IMR-90 (cell line): ENCODE measurements at regions not wholly inside any gene's neighbourhood (a gene's known extent, or its start where the extent isn't known, plus 50 kb on each side); places are given as distances from the start of the nearest gene placed in this dataset.

Experiments
- ATAC-seq: fragments of 200-7000 bp; cut with Tn5 transposase; 2 replicates; pipeline ENCODE4 v1.9.1; 2020; ENCODE audit warnings: low read depth, mild to moderate bottlenecking, moderate library complexity
- BruUV-seq: library from RNA; stranded (reverse); fragments of 400-500 nt; replicated peaks from 2 replicates; lab custom pipeline; 2021; lab: Mats Ljungman, UMichigan
- CTCF ChIA-PET: fragments of 300-600 bp; formaldehyde crosslinking; extraction: SDS; loops from one replicate; lab custom pipeline; 2021; ENCODE audit warnings: antibody characterized with exemption; lab: Yijun Ruan, JAX
- POLR2A ChIA-PET: fragments of 300-600 bp; sonication (Branson Sonifier 250); formaldehyde crosslinking; loops from one replicate; lab custom pipeline; 2022; ENCODE audit warnings: antibody characterized with exemption; ENCODE audit not compliant: unreplicated experiment; lab: Charles Lee
- DNase-seq: peaks from one replicate; pipeline ENCODE4 v3.0.0; 2013
- H2AFZ ChIP-seq: replicated peaks from 2 replicates; pipeline ENCODE3; 2013; ENCODE audit warnings: low read length, mild to moderate bottlenecking; ENCODE audit not compliant: poor library complexity
- H2AK5ac ChIP-seq: 2 replicates; pipeline ENCODE4 v1.6.1; 2013; ENCODE audit warnings: low read depth, low read length, inconsistent platforms
- H2AK9ac ChIP-seq: replicated peaks from 2 replicates; pipeline ENCODE3; 2013; ENCODE audit warnings: mild to moderate bottlenecking, low read depth, low read length, moderate library complexity; ENCODE audit not compliant: poor library complexity
- H2BK120ac ChIP-seq: 2 replicates; pipeline ENCODE4 v1.6.1; 2013; ENCODE audit warnings: low read depth, low read length, inconsistent platforms
- H2BK15ac ChIP-seq: 3 replicates; pipeline ENCODE4 v1.6.1; 2013; ENCODE audit warnings: low read depth, low read length, inconsistent platforms
- H2BK20ac ChIP-seq: 2 replicates; pipeline ENCODE4 v1.6.1; 2013; ENCODE audit warnings: low read depth, mild to moderate bottlenecking, inconsistent platforms, low read length, moderate library complexity
- H2BK5ac ChIP-seq: 2 replicates; pipeline ENCODE4 v1.6.1; 2013; ENCODE audit warnings: mild to moderate bottlenecking, low read depth, low read length, inconsistent platforms; ENCODE audit not compliant: poor library complexity, severe bottlenecking
- H3K14ac ChIP-seq: replicated peaks from 2 replicates; pipeline ENCODE4 v1.6.1; 2013; ENCODE audit warnings: low read depth, low read length, inconsistent platforms
- H3K18ac ChIP-seq: 2 replicates; pipeline ENCODE4 v1.6.1; 2013; ENCODE audit warnings: low read depth, low read length, control low read depth
- H3K23ac ChIP-seq: 2 replicates; pipeline ENCODE4 v1.6.1; 2013; ENCODE audit warnings: low read depth, low read length, inconsistent platforms
- H3K27ac ChIP-seq: 2 replicates; pipeline ENCODE4 v1.5.1; 2013; ENCODE audit warnings: mild to moderate bottlenecking, control low read depth, low read length; ENCODE audit not compliant: insufficient read depth
- H3K27me3 ChIP-seq: 2 replicates; pipeline ENCODE4 v1.6.1; 2013; ENCODE audit warnings: low read length; ENCODE audit not compliant: control insufficient read depth, insufficient read depth
- H3K36me3 ChIP-seq: 2 replicates; pipeline ENCODE4 v1.6.1; 2013; ENCODE audit warnings: low read length, mixed read lengths; ENCODE audit not compliant: control insufficient read depth, insufficient read depth
- H3K4ac ChIP-seq: 2 replicates; pipeline ENCODE4 v1.6.1; 2013; ENCODE audit warnings: low read depth, low read length, inconsistent platforms
- H3K4me1 ChIP-seq: 2 replicates; pipeline ENCODE4 v1.6.1; 2013; ENCODE audit warnings: low read length, mixed read lengths; ENCODE audit not compliant: control insufficient read depth, insufficient read depth
- H3K4me2 ChIP-seq: 2 replicates; pipeline ENCODE4 v1.6.1; 2013; ENCODE audit warnings: low read depth, mild to moderate bottlenecking, control low read depth, low read length, moderate library complexity
- H3K4me3 ChIP-seq: 2 replicates; pipeline ENCODE4 v1.5.1; 2013; ENCODE audit warnings: low read depth, mild to moderate bottlenecking, control low read depth, low read length, moderate library complexity; ENCODE audit not compliant: insufficient read depth
- H3K56ac ChIP-seq: 2 replicates; pipeline ENCODE4 v1.6.1; 2013; ENCODE audit warnings: low read length, inconsistent platforms; ENCODE audit not compliant: insufficient read depth; ENCODE audit errors: extremely low read depth
- H3K79me1 ChIP-seq, 2 experiments: 2 replicates each; pipeline ENCODE4 v1.6.1; 2013; ENCODE audit warnings: low read length in 2 of 2, inconsistent platforms in 1 of 2, low read depth in 1 of 2
- H3K9ac ChIP-seq: 2 replicates; pipeline ENCODE4 v1.6.1; 2013; ENCODE audit warnings: low read depth, low read length, control low read depth
- H3K9me1 ChIP-seq: 2 replicates; pipeline ENCODE4 v1.6.1; 2013; ENCODE audit warnings: low read length, inconsistent platforms; ENCODE audit not compliant: insufficient read depth
- H3K9me3 ChIP-seq: 2 replicates; pipeline ENCODE4 v1.6.1; 2013; ENCODE audit warnings: low read length; ENCODE audit not compliant: control insufficient read depth, insufficient read depth
- H4K20me1 ChIP-seq: 2 replicates; pipeline ENCODE4 v1.6.1; 2013; ENCODE audit warnings: low read length, inconsistent platforms; ENCODE audit not compliant: insufficient read depth
- H4K5ac ChIP-seq: 2 replicates; pipeline ENCODE4 v1.6.1; 2013; ENCODE audit warnings: mild to moderate bottlenecking, low read depth, low read length, control low read depth
- H4K8ac ChIP-seq, 2 experiments: 2 replicates each; pipeline ENCODE4 v1.6.1; 2013; ENCODE audit warnings: low read depth in 2 of 2, low read length in 2 of 2, control low read depth in 1 of 2, inconsistent platforms in 1 of 2
- H4K91ac ChIP-seq: 2 replicates; pipeline ENCODE4 v1.6.1; 2013; ENCODE audit warnings: low read depth, low read length, inconsistent platforms; ENCODE audit not compliant: insufficient read depth
- BHLHE40 ChIP-seq: fragments of 150-350 bp; IDR thresholded peaks from 2 replicates; pipeline ENCODE4 v1.6.1; 2016; ENCODE audit warnings: mild to moderate bottlenecking, low read depth, low read length
- CEBPB ChIP-seq: IDR thresholded peaks from 2 replicates; pipeline ENCODE4 v1.6.1; 2012; ENCODE audit warnings: low read depth, low read length, improper control_type of control experiment
- CHD1 ChIP-seq: IDR thresholded peaks from 2 replicates; pipeline ENCODE4 v1.6.1; 2012; ENCODE audit warnings: low read depth, low read length, improper control_type of control experiment
- ELK1 ChIP-seq: fragments of 150-350 bp; IDR thresholded peaks from 2 replicates; pipeline ENCODE4 v1.6.1; 2016; ENCODE audit warnings: low read depth, mild to moderate bottlenecking, low read length, moderate library complexity, borderline replicate concordance
- MAFK ChIP-seq: IDR thresholded peaks from 2 replicates; pipeline ENCODE4 v1.6.1; 2012; ENCODE audit warnings: low read depth, low read length, improper control_type of control experiment
- MAZ ChIP-seq: IDR thresholded peaks from 2 replicates; pipeline ENCODE4 v1.6.1; 2012; ENCODE audit warnings: low read depth, mild to moderate bottlenecking, low read length, improper control_type of control experiment, moderate library complexity, borderline replicate concordance
- MXI1 ChIP-seq: IDR thresholded peaks from 2 replicates; pipeline ENCODE4 v1.6.1; 2012; ENCODE audit warnings: low read depth, mild to moderate bottlenecking, low read length, moderate library complexity, borderline replicate concordance
- NFE2L2 ChIP-seq: fragments of 150-350 bp; IDR thresholded peaks from 2 replicates; pipeline ENCODE4 v1.6.1; 2016; ENCODE audit warnings: low read depth, mild to moderate bottlenecking, low read length
- POLR2A ChIP-seq: IDR thresholded peaks from 2 replicates; pipeline ENCODE4 v1.6.1; 2012; ENCODE audit warnings: mild to moderate bottlenecking, low read depth, low read length
- RAD21 ChIP-seq: IDR thresholded peaks from 2 replicates; pipeline ENCODE4 v1.6.1; 2012; ENCODE audit warnings: low read length, improper control_type of control experiment
- RCOR1 ChIP-seq: IDR thresholded peaks from 2 replicates; pipeline ENCODE4 v1.6.1; 2012; ENCODE audit warnings: mild to moderate bottlenecking, low read length, improper control_type of control experiment; ENCODE audit not compliant: insufficient replicate concordance
- USF2 ChIP-seq: fragments of 150-350 bp; IDR thresholded peaks from 2 replicates; pipeline ENCODE4 v1.6.1; 2017; ENCODE audit warnings: mild to moderate bottlenecking, antibody characterized with exemption, low read length, low read depth
- WGBS, 2 experiments: methylation state at CpG; one replicate each; pipeline versions ENCODE4 v1.1.5 to v1.1.7; 2013; ENCODE audit warnings: missing lambda C conversion rate in 2 of 2; ENCODE audit not compliant: insufficient read length in 1 of 2; ENCODE audit errors: extremely low coverage in 2 of 2; 5-methylcytosine and 5-hydroxymethylcytosine counted together
- dilution Hi-C: fragments of 300-500 bp; cut with HindIII; formaldehyde crosslinking; loops from one replicate; pipeline ENCODE4 v1.14.3; 2018; ENCODE audit warnings: low sequenced_read_pairs; ENCODE audit not compliant: unreplicated experiment
- in situ Hi-C: fragments of 300-500 bp; cut with MboI; formaldehyde crosslinking; loops from 3 replicates; pipeline ENCODE4 v1.14.3; 2019; ENCODE audit warnings: low sequenced_read_pairs, inconsistent platforms, mixed read lengths
- intact Hi-C: fragments of 100-400 bp; cut with micrococcal nuclease; formaldehyde crosslinking; loops from 2 replicates; pipeline ENCODE4 v1.10.0; 2022

DNA sequence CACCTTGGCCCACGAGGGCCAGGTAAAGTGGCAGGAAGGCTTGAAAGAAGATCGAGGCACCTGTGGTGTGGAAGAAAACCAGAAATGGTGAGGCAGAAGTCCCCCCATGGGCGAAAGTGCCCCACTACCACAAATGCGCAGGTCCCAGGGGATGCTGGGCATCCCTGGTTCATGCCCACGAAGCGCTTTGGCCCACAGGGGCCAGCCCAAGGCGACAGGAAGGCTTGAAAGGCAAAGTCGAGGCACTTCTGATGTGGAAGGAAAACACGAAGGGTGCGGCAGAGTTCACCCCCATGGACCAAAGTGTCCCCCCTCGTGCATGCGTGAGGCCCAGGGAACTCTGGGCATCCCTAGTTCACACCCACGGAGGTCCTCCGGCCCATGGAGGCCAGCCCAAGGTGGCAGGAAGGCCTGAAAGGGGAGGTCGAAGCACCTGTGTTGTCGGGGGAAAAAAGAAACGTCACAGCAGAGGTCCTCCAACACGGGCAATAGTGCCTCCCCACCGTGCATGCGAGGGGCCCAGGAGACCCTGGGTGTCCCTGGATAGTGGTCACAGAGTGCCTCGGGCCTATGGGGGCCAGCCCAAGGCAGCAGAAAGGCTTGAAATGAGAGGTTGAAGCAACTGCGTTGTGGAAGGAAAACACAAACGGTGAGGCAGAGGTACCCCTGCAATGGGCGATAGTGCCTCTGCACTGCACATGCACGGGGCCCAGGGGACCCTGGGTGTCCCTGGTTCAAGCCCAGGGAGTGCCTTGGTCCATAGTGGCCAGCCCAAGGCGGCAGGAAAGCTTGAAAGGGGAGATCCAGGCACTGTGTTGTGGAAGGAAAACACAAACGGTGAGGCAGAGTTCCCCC is 373.9 kb downstream of the ALG10 start:
- H2BK120ac ChIP-seq, result no peak overlapping the region
- DNase-seq (no peak), ATAC-seq (no peak)
- H4K8ac ChIP-seq, result no peak overlapping the region
- no peak overlapping the region for H3K18ac ChIP-seq
- in situ Hi-C loops (no loop called here), intact Hi-C loops (no loop called here), dilution Hi-C loops (no loop called here)
- H4K20me1 ChIP-seq, result no peaks in the 10 kb centered on the region
- H3K79me1 ChIP-seq, result no peaks in the 10 kb centered on the region
- WGBS, 2 experiments, result 55% methylated on average over 14 of the region's 27 CpGs; no CpG with 5 or more reads in 1 of the 2 experiments
- H2BK15ac ChIP-seq, result no peak overlapping the region
- TF ChIP-seq ELK1, result no peak
- TF ChIP-seq NFE2L2, result no peak
- no peak for TF ChIP-seq MAFK
- no peak for TF ChIP-seq POLR2A
- no peak for TF ChIP-seq USF2
- no peak for TF ChIP-seq CHD1
- TF ChIP-seq CEBPB, result no peak
- no peak for TF ChIP-seq BHLHE40
- TF ChIP-seq MXI1, result no peak
- TF ChIP-seq RAD21, result no peak
- TF ChIP-seq RCOR1, result no peak
- TF ChIP-seq MAZ, result no peak
- no TSS peak for BruUV-seq
- H4K91ac ChIP-seq, result no peak overlapping the region
- H3K56ac ChIP-seq, result no peak overlapping the region
- H2AK9ac ChIP-seq, result no peak overlapping the region
- H4K5ac ChIP-seq, result no peak overlapping the region
- no peak overlapping the region for H3K27ac ChIP-seq
- H3K23ac ChIP-seq, result no peak overlapping the region
- no peak overlapping the region for H2BK5ac ChIP-seq
- no peaks in the 10 kb centered on the region for H3K9me1 ChIP-seq
- H3K14ac ChIP-seq, result no peak overlapping the region
- H3K9me3 ChIP-seq, result peaks cover 68% of the 10 kb centered on the region
- CTCF ChIA-PET, result no interaction called here
- H2AK5ac ChIP-seq, result no peak overlapping the region
- H3K4me3 ChIP-seq, result no peak overlapping the region
- H3K9ac ChIP-seq, result no peak overlapping the region
- H3K4ac ChIP-seq, result no peak overlapping the region
- no peak overlapping the region for H2AFZ ChIP-seq
- POLR2A ChIA-PET, result no interaction called here
- no peak overlapping the region for H3K4me2 ChIP-seq
- no peaks in the 10 kb centered on the region for H3K27me3 ChIP-seq
- no peaks in the 10 kb centered on the region for H3K4me1 ChIP-seq
- no peaks in the 10 kb centered on the region for H3K36me3 ChIP-seq
- no peak overlapping the region for H2BK20ac ChIP-seq
